NCI-H460 (cell line): ENCODE measurements at regions not wholly inside any gene's neighbourhood (a gene's known extent, or its start where the extent isn't known, plus 50 kb on each side); places are given as distances from the start of the nearest gene placed in this dataset.

Experiments
- DNase-seq: peaks from one replicate; pipeline ENCODE4 v3.0.0-alpha.2; 2016; ENCODE audit warnings: low read depth; ENCODE audit errors: extremely low read depth

DNA sequence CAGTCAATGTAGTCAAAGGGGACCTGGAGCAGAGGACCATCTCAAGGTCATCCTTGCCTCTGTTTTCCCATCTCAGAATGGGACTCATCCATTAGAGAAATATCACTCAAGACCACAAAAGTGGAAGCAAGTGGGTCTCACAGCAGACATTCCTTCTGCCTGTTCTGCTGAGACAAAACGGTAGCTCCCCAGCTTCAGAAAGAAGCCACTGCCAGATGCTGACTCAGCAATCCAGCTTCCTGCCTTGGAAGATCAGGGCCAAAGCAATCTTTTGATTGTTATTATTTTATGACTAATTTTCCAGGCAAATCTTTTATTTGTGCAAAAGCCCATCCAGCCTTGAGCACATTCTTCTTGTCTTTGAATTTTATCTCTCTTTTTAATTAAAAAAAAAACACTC is 86.8 kb downstream of the CCT6B start:
- DNase-seq, result no peak

DNA sequence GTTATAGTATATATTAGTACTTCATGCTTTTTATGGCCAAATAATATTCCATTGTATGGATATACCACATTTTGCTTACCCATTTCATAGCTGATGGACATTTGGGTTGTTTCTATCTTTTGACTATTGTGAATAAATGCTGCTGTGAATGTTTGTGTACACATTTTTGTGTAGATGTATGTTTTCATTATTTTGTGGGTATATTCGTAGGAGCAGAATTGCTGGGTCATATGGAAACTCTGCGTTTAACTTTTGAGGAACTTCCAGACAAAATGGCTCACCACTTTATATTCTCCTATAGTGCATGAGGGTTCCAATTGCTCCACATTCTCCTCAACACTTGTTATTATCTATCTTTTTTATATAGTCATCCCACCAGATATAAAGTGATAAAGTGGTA is 88.6 kb downstream of the CCT6B start:
- DNase-seq, result no peak

- no peak for DNase-seq
These were observed 91.6 kb downstream of the CCT6B start for GRCh38 chr17:34869641-34870040.

- DNase-seq, result no peak
These were observed 95.5 kb downstream of the CCT6B start for GRCh38 chr17:34865716-34866115.

- DNase-seq, result no peak
These were observed 98.9 kb downstream of the CCT6B start for GRCh38 chr17:34862384-34862783.

GRCh38 chr17:34861864-34862263 is 99.4 kb downstream of the CCT6B start:
- no peak for DNase-seq

DNA sequence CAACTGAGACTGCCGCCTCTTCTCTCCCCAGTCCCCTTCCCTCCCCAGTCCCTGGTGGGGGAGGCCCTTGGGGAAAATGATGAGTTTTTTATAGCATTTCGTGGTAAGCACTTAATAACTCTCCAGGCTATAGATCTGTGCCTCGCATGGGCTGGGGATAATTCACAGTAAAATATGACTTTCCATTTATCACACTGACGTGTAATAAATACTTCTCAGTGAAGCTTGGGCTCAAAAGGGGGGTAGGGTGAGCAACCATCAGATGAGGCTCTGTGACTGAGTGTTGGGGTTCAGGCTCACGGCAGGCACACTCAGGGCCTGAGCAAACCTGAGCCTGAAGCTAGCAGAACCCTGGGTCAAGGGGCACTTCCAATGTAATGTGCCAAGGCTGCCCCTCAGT is 101.6 kb downstream of the CCT6B start:
- no peak for DNase-seq

- no peak for DNase-seq
These were observed 102.4 kb downstream of the CCT6B start for GRCh38 chr17:34858591-34859565.

DNA sequence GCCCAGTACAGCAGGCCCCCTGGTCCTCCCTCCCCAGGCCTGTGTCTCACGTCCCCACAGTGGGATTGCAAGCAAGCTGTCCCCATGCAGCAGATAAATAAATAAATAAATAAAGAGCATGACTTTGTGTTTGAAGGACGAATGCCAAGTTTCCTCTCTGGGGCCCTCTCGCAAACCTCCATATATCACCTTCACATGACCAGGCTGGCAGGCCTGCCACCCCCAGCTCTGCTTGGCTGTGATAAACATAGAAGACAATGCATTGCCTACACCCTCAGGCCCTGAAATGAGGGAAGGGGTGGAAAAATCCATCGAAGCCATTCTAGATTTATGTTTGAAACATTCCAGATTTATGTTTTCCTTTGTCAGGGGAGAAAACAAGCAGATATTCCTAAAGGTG is 107.3 kb downstream of the CCT6B start:
- no peak for DNase-seq

GRCh38 chr17:34852614-34853013 is 108.6 kb downstream of the CCT6B start:
- DNase-seq, result no peak

DNA sequence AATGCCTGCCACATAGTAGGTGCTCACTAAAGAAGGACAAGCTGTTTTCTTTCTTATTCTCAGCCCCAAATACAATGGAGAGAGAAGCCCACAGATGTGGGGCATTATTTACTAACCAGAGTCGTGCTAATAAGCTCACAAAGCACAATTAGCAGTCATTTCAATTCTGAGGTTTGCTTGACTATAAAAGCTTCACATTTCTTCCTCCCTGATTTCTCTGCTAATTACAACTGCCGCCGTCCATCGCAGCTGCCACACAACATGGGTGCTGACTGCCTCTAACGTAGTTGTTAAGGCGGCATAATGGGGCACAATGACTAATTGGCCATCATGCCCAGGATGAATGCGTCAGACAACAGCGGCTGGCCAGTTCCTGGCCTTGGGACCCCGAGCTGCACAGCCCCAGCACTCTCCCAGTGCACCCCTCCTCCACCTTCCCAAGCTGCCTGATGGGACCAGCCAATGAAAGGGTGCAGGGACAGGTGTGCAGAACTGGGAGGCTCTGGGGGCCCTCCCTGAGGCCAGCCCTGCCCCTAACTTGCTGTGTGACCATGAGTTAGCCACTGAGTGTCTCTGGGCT is 109.2 kb downstream of the CCT6B start:
- no peak for DNase-seq

DNA sequence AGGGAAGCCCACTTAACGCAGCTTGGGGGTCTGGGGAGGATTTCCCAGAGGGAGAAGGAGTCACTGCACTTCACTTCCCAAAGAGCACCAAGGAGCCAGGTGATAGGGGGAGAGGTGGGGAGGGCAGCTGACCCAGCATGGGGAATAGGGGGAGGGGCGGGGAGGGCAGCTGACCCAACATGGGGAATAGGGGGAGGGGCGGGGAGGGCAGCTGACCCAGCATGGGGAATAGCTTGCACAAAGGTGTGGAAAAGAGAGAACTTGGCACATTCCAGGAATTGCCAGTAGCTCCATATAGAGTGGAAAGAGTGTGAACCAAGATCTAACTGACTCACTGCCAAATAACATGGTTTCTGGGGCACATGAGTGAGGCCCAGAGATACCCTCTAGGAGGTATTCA is 110.3 kb downstream of the CCT6B start:
- DNase-seq, result no peak

DNA sequence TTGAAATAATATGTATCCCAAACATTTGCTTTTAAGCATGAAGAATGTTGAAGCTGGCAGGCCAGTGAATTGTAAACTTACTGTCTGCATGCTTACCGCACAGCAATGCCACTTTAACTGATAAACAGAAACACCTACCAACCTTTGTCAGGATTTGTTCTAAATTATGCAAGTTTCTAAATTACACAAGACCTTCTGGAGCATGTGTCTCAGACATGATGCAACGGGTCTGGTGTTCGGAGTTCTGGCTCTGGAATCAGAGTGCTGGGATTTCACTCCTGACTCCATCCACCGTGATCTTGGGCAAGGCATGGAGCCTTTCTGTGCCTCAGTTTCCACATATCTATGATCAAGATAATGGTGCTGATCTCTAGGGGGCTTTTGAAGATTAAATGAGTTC is 111.2 kb downstream of the CCT6B start:
- no peak for DNase-seq

DNA sequence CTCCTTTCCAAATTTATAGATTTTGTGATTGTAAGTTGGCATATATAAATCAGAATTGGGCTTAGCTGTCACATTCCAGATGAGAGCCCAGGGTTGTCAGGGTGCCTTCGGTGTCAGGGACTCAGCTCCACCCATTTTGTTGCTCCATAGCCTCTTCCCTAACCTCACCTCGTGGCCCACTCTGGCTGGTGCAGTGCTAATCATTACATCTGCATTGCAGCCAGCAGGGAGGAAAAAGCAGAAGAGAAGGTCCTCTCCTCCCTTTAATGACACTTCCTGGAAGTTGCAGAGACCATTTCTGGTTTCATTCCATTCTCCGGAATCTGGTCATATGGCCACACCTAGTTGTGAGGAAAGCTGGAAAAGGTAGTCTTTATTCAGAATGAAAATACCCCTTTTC is 113.3 kb downstream of the CCT6B start:
- DNase-seq, result no peak

DNA sequence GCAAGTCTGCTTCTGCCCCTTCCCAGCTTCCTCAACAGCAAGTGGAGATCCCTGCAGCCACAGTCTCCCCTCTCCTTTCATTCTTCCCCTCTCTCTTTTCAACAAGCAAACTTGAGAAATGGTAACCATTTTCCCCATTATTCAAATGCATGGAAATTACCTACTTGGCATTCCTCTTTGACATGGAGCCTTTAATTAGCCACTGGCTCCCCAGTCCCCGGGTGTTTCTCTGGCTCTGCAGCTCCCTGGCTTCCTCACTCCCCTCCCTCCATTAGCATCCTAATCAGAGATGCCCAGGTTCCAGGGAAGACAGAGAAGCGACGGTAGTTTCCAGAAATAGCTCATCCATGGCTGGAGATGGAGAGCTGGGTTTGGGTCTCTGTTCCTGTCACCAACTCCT is 116.0 kb downstream of the CCT6B start:
- no peak for DNase-seq

GRCh38 chr17:34843682-34844081 is 117.6 kb downstream of the CCT6B start:
- no peak for DNase-seq

GRCh38 chr17:34842235-34842634 is 119.0 kb downstream of the CCT6B start:
- no peak for DNase-seq

DNA sequence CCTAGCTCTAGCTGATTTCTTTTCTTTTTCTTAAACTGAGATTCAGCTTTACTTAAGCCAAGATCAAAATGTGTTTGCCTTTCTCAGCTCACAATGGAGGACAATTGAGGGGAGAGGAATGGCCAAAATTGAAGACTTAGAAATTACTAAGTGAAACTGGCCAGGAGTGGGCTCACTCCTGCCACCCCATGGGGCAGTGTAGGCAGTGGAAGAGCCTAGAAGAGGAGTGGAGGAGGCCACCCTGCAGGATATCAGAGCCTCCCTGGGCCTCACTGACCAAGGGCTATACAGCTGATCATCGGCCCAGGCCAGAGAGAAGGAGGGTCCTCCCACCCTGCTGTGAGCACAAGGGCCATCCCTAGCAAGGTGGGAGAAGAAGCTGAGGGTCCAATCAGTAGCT is 119.8 kb downstream of the CCT6B start:
- DNase-seq, result no peak

DNA sequence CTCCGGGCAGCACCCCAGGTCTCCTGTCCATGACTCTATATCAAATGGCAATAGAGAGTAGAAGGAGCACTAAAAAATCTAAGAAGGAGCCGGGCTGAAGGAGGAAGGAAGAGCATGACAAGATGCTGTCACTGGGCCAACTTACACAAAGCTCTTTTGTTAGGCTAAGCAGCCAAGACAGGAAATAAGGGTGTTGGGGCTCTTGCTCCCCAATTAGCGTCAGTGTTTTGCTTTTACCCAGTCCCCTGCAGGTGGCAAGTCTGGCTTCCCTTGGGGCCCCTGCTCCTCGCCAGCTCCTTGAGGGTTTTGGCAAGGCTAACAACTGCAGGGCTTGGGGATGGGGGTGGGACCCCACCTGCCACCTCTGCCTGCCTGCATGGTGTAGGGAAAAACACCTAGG is 120.5 kb downstream of the CCT6B start:
- DNase-seq, result no peak

- no peak for DNase-seq
These were observed 123.3 kb downstream of the CCT6B start for GRCh38 chr17:34837876-34838478.

GRCh38 chr17:34832376-34832775 is 128.9 kb downstream of the CCT6B start:
- no peak for DNase-seq

DNA sequence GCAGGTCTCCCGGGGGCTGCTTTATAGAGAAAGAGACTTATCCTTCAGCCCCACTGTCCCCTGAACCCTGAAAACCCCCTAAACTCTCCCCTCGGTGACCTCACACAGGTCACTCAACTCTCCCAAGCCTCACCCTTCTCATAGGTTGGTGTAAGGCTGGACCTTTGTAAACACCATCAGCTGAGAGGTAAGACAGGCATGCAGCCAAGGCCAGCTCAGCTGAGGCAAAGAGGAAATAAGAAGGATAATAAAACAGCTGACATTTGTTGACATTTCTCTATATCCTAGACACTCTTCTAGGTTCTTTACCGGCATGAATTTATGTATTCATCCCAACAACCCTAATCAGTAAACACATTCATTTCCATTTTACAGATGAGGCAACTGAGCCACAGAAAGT is 134.3 kb downstream of the CCT6B start:
- no peak for DNase-seq
